ENCODE measurements at regions not wholly inside any gene's neighbourhood (a gene's known extent, or its start where the extent isn't known, plus 50 kb on each side); places are given as distances from the start of the nearest gene placed in this dataset.

GRCh38 chr14:98176892-98177291 lies 1095.1 kb downstream of the BCL11B start:
- no peak for TF ChIP-seq CTCF (conservative IDR thresholded peaks at IDR 0.05)
- TF ChIP-seq ZFX (IDR thresholded peaks at IDR 0.05): no peak
